ENCODE measurements at regions not wholly inside any gene's neighbourhood (a gene's known extent, or its start where the extent isn't known, plus 50 kb on each side); places are given as distances from the start of the nearest gene placed in this dataset.

DNA sequence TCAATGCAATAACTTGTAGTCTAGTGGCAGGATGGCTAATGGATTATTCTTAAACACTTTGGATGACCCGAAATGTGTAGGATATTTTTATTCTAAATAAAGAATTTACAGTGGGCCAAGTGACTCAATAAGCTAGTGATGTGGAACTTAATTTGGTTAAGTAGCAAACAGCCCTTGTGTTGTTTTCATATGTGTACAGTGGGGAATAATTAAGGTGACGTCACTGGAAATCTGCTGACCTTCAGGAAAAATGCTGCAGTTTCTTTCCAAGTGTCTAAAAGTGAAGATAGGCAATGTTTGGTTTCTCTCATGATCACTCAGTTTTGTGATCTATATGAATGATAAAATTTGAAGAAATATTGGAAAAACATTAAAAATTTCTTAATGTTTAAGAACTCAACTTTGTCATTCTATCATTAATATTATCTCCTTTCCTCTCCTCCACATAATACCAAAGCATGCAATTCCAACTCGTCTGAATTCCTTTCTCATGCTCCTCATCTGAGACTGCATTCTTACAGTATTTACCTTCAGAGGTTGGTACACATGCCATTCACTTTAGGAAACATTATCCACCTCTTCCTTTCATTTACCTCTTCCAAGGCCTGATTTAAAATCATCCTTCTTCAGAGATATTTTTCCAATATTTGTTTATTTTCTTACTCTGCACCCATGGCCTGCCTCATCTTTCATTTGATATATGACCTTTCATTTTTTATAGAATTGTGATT lies 414.6 kb upstream of the ARPP21 start:
- TF ChIP-seq CTCF (IDR thresholded peaks at IDR 0.05): no peak
- no peak for TF ChIP-seq TCF7L2 (IDR thresholded peaks at IDR 0.05; ENCODE audit: low read depth, low read length)
- no peak for TF ChIP-seq POLR2AphosphoS5 (IDR thresholded peaks at IDR 0.05; ENCODE audit: low read depth, low read length)
- TF ChIP-seq, protein P1, sequence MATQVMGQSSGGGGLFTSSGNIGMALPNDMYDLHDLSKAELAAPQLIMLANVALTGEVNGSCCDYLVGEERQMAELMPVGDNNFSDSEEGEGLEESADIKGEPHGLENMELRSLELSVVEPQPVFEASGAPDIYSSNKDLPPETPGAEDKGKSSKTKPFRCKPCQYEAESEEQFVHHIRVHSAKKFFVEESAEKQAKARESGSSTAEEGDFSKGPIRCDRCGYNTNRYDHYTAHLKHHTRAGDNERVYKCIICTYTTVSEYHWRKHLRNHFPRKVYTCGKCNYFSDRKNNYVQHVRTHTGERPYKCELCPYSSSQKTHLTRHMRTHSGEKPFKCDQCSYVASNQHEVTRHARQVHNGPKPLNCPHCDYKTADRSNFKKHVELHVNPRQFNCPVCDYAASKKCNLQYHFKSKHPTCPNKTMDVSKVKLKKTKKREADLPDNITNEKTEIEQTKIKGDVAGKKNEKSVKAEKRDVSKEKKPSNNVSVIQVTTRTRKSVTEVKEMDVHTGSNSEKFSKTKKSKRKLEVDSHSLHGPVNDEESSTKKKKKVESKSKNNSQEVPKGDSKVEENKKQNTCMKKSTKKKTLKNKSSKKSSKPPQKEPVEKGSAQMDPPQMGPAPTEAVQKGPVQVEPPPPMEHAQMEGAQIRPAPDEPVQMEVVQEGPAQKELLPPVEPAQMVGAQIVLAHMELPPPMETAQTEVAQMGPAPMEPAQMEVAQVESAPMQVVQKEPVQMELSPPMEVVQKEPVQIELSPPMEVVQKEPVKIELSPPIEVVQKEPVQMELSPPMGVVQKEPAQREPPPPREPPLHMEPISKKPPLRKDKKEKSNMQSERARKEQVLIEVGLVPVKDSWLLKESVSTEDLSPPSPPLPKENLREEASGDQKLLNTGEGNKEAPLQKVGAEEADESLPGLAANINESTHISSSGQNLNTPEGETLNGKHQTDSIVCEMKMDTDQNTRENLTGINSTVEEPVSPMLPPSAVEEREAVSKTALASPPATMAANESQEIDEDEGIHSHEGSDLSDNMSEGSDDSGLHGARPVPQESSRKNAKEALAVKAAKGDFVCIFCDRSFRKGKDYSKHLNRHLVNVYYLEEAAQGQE (IDR thresholded peaks at IDR 0.05; ENCODE audit: insufficient read depth in 1 of 2, low read depth in 2 of 2, low read length in 1 of 2): no peak
